Colonic mucosa (tissue), 4 donors: ENCODE measurements at regions not wholly inside any gene's neighbourhood (a gene's known extent, or its start where the extent isn't known, plus 50 kb on each side); places are given as distances from the start of the nearest gene placed in this dataset.

Experiments used
- DNase-seq: peaks from one replicate; pipeline ENCODE4 v3.0.0-alpha.2; 2020
- H3K27ac ChIP-seq: fragments of 200-600 bp; one replicate; pipeline ENCODE4 v1.8.0; 2021
- H3K27me3 ChIP-seq: fragments of 200-600 bp; one replicate; pipeline ENCODE4 v1.8.0; 2021
- H3K36me3 ChIP-seq: fragments of 200-600 bp; one replicate; pipeline ENCODE4 v1.8.0; 2021
- H3K4me1 ChIP-seq: fragments of 200-600 bp; one replicate; pipeline ENCODE4 v1.8.0; 2021; ENCODE audit warnings: mild to moderate bottlenecking
- H3K4me3 ChIP-seq: fragments of 200-600 bp; one replicate; pipeline ENCODE4 v1.8.0; 2021
- H3K9ac ChIP-seq, 2 donors: one replicate each; pipeline ENCODE4 v1.7.0; 2013; ENCODE audit warnings: control low read depth in 2 of 2, low read depth in 2 of 2, low read length in 2 of 2
- H3K9me3 ChIP-seq: fragments of 200-600 bp; one replicate; pipeline ENCODE4 v1.8.0; 2021
- CTCF ChIP-seq: fragments of 200-600 bp; IDR thresholded peaks from one replicate; pipeline ENCODE4 v1.8.0; 2022; ENCODE audit warnings: antibody characterized with exemption, mild to moderate bottlenecking
- intact Hi-C: fragments of 100-400 bp; cut with DNase I; formaldehyde crosslinking; loops from one replicate; pipeline ENCODE4 v1.14.1; 2022
- donor health status: healthy.
- donor health status: DM: no; HTN: no; CAD: no.
- donor health status: DM: no; HTN: no; CAD: no.

- Histone ChIP-seq H3K9me3 (no peaks in the 10 kb centered on the region), H3K4me1 (no peaks in the 10 kb centered on the region), H3K27ac (no peak overlapping the region), H3K27me3 (no peaks in the 10 kb centered on the region), H3K9ac (no peak overlapping the region), H3K4me3 (no peak overlapping the region), H3K36me3 (no peaks in the 10 kb centered on the region)
- intact Hi-C loops: no loop called here
- no peak for TF ChIP-seq CTCF
- no peak for DNase-seq
These were observed 104.6 kb downstream of the MED10 start for GRCh38 chr5:6273749-6274148.

- TF ChIP-seq CTCF: no peak
- no peak overlapping the region for H3K27ac ChIP-seq
These were observed 105.1 kb downstream of the MED10 start for GRCh38 chr5:6273090-6273735.

DNA sequence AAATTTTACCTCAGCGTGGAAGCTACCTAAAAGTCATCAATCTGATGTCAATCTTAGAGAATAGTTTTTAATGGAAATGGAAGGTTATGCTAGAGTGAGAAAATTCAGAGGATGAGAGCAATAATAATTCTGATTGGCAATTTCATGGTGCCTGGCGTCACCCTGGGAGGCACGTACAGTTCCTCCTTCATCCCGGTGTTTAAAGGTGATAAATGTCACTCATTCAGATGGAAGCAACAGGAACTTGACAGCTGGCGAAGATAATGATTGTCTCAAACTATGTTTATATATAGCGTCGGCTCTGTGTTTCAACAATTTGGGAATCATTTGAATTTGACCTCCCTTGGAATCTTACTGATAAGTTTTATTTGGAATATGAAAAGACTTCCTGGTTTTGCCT lies 108.4 kb downstream of the MED10 start:
- intact Hi-C loops: no loop called here
- H3K36me3 ChIP-seq: no peaks in the 10 kb centered on the region
- no peak overlapping the region for H3K4me3 ChIP-seq
- no peak for TF ChIP-seq CTCF
- H3K27me3 ChIP-seq: no peaks in the 10 kb centered on the region
- no peaks in the 10 kb centered on the region for H3K9me3 ChIP-seq
- no peak overlapping the region for H3K27ac ChIP-seq
- DNase-seq: no peak
- H3K9ac ChIP-seq: no peak overlapping the region
- H3K4me1 ChIP-seq: no peaks in the 10 kb centered on the region

More at GRCh38 chr5:6273090-6273735, 105.1 kb downstream of the MED10 start:
- H3K4me3 ChIP-seq: no peak overlapping the region
- H3K27me3 ChIP-seq: no peaks in the 10 kb centered on the region
- no peak overlapping the region for H3K9ac ChIP-seq
- no peaks in the 10 kb centered on the region for H3K4me1 ChIP-seq
- no peaks in the 10 kb centered on the region for H3K9me3 ChIP-seq
- no peaks in the 10 kb centered on the region for H3K36me3 ChIP-seq
- DNase-seq: no peak
- intact Hi-C loops: no loop called here

- Histone ChIP-seq H3K36me3 (no peaks in the 10 kb centered on the region), H3K4me1 (no peaks in the 10 kb centered on the region), H3K9me3 (no peaks in the 10 kb centered on the region), H3K27ac (no peak overlapping the region), H3K9ac (no peak overlapping the region), H3K4me3 (no peak overlapping the region), H3K27me3 (no peaks in the 10 kb centered on the region)
- intact Hi-C loops: no loop called here
- DNase-seq: no peak
- TF ChIP-seq CTCF: no peak
These were observed 111.6 kb downstream of the MED10 start for GRCh38 chr5:6266671-6267197.

DNA sequence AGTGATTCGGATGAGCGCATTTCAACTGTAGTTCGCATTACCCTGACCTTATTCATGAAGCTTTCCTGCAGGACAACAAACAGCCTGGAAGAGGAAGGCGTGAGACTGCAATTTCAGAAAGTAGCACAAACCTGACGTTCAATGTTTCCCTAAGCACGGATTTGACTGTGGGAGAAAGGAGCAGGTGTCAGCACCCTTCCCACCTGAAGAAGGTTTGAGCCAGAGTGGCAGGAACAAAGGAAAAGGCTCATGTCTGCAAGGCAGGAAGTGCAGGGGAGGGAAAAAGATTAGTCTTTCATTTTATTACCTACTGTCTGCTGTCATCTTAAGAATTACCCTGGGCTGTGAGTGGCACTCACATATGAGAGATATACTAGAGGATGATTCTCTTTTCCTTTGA lies 114.0 kb downstream of the MED10 start:
- Histone ChIP-seq H3K27ac (no peak overlapping the region), H3K9ac (no peak overlapping the region), H3K36me3 (no peaks in the 10 kb centered on the region), H3K9me3 (no peaks in the 10 kb centered on the region), H3K4me1 (no peaks in the 10 kb centered on the region), H3K27me3 (no peaks in the 10 kb centered on the region), H3K4me3 (no peak overlapping the region)
- no peak for DNase-seq
- no peak for TF ChIP-seq CTCF
- intact Hi-C loops: no loop called here
